Skin of body (tissue), 1 donor: ENCODE measurements at regions not wholly inside any gene's neighbourhood (a gene's known extent, or its start where the extent isn't known, plus 50 kb on each side); places are given as distances from the start of the nearest gene placed in this dataset.

ENCODE experiments used
- DNase-seq: peaks from one replicate; lab custom pipeline; 2025; lab: John Stamatoyannopoulos, UW

- DNase-seq, result no peak
These were observed 59.1 kb upstream of the TMEM244 start for GRCh38 chr6:129920103-129920798.

GRCh38 chr6:129911732-129912131 is 50.6 kb upstream of the TMEM244 start:
- no peak for DNase-seq
